Activated CD8-positive, alpha-beta memory T cell treated with anti-CD3 and anti-CD28 coated beads for 36 hours (primary cell): ENCODE measurements at regions not wholly inside any gene's neighbourhood (a gene's known extent, or its start where the extent isn't known, plus 50 kb on each side); places are given as distances from the start of the nearest gene placed in this dataset.

ENCODE experiments used
- CTCF ChIA-PET: fragments of 350-600 bp; sonication (Branson Sonifier 250); formaldehyde crosslinking; loops from one replicate; lab custom pipeline; 2021; ENCODE audit warnings: antibody characterized with exemption; lab: Charles Lee
- POLR2A ChIA-PET: fragments of 350-600 bp; sonication (Branson Sonifier 250); formaldehyde crosslinking; loops from one replicate; lab custom pipeline; 2021; ENCODE audit warnings: antibody characterized with exemption; lab: Charles Lee

- CTCF ChIA-PET = no interaction called here
- POLR2A ChIA-PET = no interaction called here
Measured at GRCh38 chr16:85353839-85354685, 241.8 kb upstream of the CIBAR2 start.

- ChIA-PET CTCF (no interaction called here), POLR2A (no interaction called here)
Measured at GRCh38 chr16:85354686-85355514, 242.6 kb upstream of the CIBAR2 start.

GRCh38 chr16:85355515-85355837, 243.2 kb upstream of the CIBAR2 start:
- POLR2A ChIA-PET = no interaction called here
- CTCF ChIA-PET = no interaction called here

DNA sequence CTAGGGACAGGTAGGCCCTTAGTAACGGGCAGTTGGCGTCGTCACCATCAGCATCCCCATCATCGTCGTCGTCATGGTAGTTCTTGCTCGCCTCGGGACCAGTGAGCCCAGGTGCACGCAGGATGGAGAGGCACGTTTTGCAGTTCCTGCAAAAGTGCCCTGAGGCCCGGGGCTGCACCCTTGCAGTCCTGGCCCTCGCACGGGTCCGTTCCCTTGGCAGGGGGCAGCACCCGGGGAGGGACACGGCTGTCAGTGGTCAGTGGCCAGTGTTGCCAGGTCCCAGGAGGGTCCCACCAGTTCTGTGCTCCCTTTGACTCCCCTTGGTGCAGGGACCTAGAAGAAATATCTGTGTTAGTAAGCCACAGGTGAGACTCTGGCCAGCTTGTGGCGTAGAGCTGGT, 243.9 kb upstream of the CIBAR2 start:
- ChIA-PET CTCF (no interaction called here), POLR2A (no interaction called here)

DNA sequence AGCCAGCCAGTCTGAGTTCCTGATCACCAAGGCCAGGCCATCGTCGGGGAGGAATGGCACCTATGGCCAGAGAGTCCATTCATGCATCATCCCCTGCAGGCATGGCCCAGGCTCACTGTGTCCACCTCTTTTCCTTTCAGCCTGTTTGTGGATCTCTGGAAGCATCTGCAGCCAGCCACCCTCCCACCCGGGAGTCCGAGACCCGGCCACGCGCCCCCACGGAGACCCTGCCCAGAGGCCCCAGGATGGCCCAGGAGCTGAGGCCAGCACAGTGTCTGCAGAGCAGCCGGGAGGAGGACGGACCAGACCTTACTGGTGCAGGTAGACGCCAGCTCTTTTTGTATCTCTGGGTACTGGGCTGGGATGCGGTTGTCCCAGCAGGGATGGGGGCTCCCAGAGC, 245.1 kb upstream of the CIBAR2 start:
- ChIA-PET POLR2A (no interaction called here), CTCF (no interaction called here)

- CTCF ChIA-PET = no interaction called here
- POLR2A ChIA-PET = no interaction called here
Measured at GRCh38 chr16:85357924-85358505, 245.7 kb upstream of the CIBAR2 start.

GRCh38 chr16:85358704-85359146, 246.5 kb upstream of the CIBAR2 start:
- ChIA-PET POLR2A (no interaction called here), CTCF (no interaction called here)

DNA sequence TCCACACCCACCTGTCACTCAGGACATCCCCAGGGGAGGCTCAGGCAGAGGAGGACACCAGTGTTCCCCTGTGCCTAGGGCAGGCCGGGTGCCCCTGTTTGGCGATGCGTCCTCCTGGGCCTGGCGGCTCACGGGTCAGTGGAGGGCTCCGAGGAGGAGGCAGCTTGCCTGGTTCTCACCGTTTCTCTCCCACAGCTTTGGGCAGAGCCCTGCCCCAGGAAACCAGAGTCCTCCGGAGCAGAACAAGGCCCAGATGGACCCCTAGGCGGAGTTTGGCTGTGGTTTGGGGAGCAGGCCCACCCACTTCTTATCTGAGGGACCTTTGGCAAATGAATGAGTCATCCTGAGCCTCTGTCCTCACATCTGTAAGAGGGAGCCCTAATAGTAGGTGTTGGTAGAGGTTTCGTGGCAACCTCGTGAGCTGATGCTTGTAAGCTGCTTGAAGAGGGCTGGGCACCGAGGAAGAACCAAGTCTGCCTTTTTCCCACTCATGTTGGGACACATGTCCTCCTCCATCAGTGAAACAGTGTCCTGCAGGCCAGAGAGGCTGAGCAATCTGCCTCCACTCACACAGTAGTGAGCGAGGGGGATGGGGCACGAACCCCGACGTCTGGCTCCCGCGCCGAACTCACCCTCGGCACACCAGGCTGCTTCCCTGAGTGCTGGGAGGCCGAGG, 247.0 kb upstream of the CIBAR2 start:
- ChIA-PET CTCF (no interaction called here), POLR2A (no interaction called here)

GRCh38 chr16:85360323-85361277, 248.3 kb upstream of the CIBAR2 start:
- ChIA-PET CTCF (no interaction called here), POLR2A (no interaction called here)

DNA sequence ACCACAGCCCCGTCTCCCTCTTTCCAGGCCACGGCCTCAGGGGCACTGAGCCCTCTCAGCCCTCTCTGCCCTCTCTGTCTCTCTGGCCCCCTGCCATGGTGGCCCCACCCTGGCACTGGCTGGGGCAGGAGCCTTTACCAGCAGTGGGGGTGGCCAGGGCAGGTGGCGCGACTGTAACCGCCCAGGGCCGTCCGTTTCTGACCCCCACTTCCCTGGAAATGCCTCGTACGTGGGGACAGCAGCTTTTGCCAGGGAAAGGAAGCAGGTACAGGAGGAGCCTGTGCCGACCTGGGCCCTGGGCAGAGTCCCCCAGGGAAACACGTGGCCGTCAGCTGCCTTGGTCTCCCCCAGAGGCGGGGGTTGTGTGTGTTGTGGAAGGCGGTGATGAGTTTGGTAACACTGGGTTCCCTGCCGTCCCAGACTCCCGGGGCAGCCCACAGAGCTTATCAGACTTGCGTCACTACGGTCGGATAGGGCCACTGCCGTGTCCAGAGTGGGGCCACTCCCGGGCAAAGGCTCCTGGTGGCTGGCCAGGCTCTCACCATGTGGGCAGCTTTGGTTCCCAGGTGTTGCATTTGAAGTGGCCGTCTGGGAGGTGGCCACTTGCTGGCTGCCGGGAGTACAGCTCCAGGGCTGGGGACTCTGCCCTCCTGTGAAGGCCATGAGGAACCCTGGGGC, 249.3 kb upstream of the CIBAR2 start:
- ChIA-PET POLR2A (no interaction called here), CTCF (interaction anchor here (1.1 kb wide), 1 partner anchor 32 kb away, joined by 3 read pairs; no protein-coding TSS in a partner anchor)

DNA sequence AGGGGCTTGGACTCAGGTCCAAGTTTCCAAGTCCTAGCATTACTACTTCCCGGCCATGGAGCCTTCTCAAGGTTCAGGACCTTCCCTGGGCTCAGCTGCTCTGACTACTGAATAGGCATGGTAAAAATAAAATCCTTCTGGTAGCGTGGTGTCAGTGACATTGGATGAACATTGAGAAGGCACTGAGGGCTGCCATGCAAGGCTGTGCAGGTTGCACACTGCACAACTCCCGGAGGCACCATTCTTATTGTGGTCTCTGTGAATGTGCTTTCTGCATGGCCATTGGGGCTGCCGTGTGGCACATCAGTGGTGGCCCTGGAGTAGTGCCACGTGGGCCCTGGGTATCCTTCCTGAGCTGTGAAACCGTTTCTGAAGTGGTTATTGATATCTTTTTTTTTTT, 250.2 kb upstream of the CIBAR2 start:
- ChIA-PET POLR2A (no interaction called here), CTCF (interaction anchor here (1.1 kb wide), 1 partner anchor 31 kb away, joined by 3 read pairs; no protein-coding TSS in a partner anchor)

- CTCF ChIA-PET = no interaction called here
Measured at GRCh38 chr16:85363427-85363826, 249.7 kb upstream of the GSE1 start.

GRCh38 chr16:85363881-85364280, 249.2 kb upstream of the GSE1 start:
- CTCF ChIA-PET = interaction anchor here (0.6 kb wide), 1 partner anchor 234 kb away, joined by 3 read pairs; no protein-coding TSS in a partner anchor
- POLR2A ChIA-PET = no interaction called here

More at GRCh38 chr16:85363427-85363826, 249.7 kb upstream of the GSE1 start:
- POLR2A ChIA-PET = no interaction called here

DNA sequence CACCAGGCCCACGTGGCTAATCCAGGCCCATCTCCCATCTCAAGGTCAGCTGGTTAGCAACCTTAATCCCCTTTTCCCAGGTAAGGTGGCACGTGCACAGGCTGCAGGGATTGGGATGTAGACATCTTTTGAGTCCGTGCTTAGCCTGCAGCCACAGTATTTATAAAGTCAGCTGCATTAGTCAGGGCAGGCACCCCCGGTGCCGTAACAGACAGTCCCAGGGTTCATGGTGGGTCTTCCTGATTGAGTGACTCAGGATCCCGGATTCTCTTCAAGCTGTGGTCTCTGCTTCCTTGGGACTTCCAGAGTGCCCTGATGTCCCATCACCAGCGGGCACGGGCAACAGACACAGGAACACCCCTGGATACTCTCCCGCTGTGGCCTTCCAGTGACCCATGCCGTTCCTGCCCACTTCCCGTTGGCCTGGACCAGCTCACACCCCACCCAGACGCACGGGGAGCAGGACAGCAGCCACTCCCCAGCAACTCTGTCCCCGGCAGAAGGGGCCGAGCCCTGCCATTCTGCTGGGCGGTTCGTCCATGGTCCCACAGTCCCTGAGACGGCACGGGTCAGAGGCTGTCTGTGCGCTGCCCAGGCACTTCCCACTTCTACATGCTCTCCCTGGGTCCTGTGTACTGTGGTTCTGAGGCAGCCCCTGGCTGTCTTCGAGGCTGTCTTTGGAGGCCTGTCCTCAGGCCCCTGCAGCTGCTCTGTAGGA, 248.6 kb upstream of the GSE1 start:
- CTCF ChIA-PET = interaction anchor here (0.6 kb wide), 1 partner anchor 234 kb away, joined by 3 read pairs; no protein-coding TSS in a partner anchor
- POLR2A ChIA-PET = no interaction called here

DNA sequence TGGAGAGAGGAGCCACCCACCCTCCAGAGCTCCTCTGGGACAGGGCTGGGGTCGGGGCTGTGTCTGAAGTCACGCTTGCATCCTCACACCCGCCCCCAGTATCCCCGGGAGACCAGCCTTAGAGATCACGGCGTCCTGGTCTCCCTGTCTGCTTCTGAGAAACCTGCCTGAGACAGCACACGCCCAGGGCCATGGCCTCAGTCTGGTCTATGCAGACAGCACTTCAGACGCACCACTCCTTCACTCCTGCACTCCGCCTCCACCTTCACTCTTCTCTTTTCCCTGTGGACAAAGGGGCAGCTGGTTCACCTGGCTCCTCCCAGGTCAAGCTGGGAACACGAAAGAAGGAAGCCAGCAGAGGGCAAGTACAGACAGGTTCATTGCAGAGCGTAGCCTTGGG, 248.0 kb upstream of the GSE1 start:
- POLR2A ChIA-PET = no interaction called here
- CTCF ChIA-PET = no interaction called here

DNA sequence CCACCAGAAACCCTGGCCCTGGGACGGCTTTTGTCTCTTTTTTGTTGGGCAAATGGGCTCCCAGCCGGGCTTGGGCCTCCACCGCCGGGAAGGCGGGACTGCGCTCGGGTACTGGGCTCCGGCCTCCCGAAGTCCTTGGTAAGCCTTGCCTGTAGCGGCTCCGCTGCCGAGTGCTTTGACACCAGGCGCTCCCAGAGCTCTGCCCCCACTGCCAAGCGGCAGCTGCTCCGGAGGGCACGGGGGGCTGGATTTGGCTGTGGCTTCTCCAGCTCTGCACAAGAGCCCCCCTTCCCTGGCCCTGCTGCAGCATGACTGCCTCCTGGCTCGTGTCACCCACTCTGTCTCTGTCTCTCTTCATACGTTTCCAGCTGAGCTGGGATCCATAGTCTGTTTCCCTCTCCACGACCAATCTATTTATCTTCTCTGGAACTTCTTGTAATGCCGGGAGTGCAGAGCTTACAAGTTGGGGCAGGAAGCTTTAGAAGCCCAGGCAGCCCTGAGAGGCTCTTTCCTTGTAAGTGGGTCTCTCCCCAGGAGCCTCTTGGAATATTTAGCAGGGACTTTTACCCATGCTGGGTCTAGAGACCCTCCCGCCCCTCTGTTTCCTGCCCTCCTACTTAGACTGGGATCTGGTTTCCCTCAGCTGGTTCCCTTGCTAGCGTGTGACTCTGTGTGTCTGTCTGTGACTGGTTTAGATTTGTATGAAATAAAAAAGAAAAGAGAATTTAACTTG, 246.9 kb upstream of the GSE1 start:
- ChIA-PET POLR2A (no interaction called here), CTCF (interaction anchor here (1.4 kb wide), 1 partner anchor 244 kb away, joined by 4 read pairs; no protein-coding TSS in a partner anchor)

GRCh38 chr16:85367485-85367884, 245.6 kb upstream of the GSE1 start:
- ChIA-PET CTCF (no interaction called here), POLR2A (no interaction called here)
